ENCODE measurements at regions not wholly inside any gene's neighbourhood (a gene's known extent, or its start where the extent isn't known, plus 50 kb on each side); places are given as distances from the start of the nearest gene placed in this dataset.
"Not testable (repeated sequence)": the region's sequence is repeated elsewhere in the genome, so short reads cannot be mapped to it uniquely, and the experiment has no call there.

DNA sequence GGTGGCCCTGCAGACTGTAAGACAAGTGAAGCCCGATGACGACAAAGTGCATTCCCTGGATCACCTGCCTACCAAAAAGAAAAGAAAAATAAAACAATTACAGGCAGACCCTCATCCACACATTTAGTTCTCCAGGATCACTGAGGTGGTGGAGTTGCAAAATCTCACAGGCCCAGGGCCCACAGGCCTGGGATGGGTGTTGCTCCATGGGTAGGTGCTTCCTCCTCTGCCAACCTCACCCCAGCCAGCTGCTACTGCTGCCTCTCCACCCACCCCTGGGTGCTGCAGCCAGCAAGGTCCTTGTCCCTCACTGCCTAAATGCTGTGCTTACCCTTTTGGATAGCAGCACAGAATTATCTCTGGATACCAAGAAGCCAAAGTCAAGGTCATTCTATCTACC is 146.4 kb upstream of the GALNT2 start:
- no peaks in the 10 kb centered on the region for H3K36me3 ChIP-seq (ENCODE audit: insufficient read depth in 1 of 2, low read depth in 1 of 2)
- TF ChIP-seq, protein P1, sequence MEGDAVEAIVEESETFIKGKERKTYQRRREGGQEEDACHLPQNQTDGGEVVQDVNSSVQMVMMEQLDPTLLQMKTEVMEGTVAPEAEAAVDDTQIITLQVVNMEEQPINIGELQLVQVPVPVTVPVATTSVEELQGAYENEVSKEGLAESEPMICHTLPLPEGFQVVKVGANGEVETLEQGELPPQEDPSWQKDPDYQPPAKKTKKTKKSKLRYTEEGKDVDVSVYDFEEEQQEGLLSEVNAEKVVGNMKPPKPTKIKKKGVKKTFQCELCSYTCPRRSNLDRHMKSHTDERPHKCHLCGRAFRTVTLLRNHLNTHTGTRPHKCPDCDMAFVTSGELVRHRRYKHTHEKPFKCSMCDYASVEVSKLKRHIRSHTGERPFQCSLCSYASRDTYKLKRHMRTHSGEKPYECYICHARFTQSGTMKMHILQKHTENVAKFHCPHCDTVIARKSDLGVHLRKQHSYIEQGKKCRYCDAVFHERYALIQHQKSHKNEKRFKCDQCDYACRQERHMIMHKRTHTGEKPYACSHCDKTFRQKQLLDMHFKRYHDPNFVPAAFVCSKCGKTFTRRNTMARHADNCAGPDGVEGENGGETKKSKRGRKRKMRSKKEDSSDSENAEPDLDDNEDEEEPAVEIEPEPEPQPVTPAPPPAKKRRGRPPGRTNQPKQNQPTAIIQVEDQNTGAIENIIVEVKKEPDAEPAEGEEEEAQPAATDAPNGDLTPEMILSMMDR (IDR thresholded peaks at IDR 0.05) = no peak
- no peak overlapping the region for H3K27ac ChIP-seq
- no peaks in the 10 kb centered on the region for H3K4me1 ChIP-seq
- no peaks in the 10 kb centered on the region for H3K9me3 ChIP-seq
- intact Hi-C loops (cut with DNase I) = no loop called here
- ATAC-seq (no peak), DNase-seq (no peak)
- 92 to 100% (median 93%) methylated on average over 2 of the region's 2 CpGs for WGBS, 3 donors
- no peaks in the 10 kb centered on the region for H3K27me3 ChIP-seq (ENCODE audit: insufficient read depth in 3 of 3, low read length in 2 of 3)
- H3K4me3 ChIP-seq = no peak overlapping the region

DNA sequence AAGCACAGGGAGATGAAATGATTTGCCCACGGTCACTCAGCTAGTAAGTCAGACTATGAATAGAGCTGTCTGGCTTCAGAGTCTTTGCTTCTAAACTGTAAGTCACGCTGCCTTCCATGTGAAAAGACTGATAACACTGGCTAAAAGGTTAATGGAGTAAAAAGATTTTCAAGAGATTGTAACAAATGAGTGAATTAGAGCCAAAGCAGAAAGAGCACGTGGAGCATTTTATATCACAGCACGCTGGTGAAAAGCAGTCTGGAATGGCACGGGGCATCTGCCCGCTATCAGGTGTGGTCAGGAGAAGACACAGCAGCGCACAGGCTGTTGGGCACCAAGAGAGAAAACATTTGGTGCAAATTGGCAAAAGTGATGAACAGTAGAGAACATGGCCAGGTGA is 144.8 kb upstream of the GALNT2 start:
- no peaks in the 10 kb centered on the region for H3K36me3 ChIP-seq (ENCODE audit: insufficient read depth in 1 of 2, low read depth in 1 of 2)
- 86 to 94% (median 92%) methylated on average over 7 of the region's 7 CpGs for whole genome bisulfite sequencing, 3 donors
- intact Hi-C loops (cut with DNase I) = no loop called here
- no peak overlapping the region for H3K4me3 ChIP-seq
- no peaks in the 10 kb centered on the region for H3K9me3 ChIP-seq
- DNase-seq (no peak), ATAC-seq (no peak)
- TF ChIP-seq, protein P1 (IDR thresholded peaks at IDR 0.05) = no peak
- no peaks in the 10 kb centered on the region for H3K27me3 ChIP-seq (ENCODE audit: insufficient read depth in 3 of 3, low read length in 2 of 3)
- H3K4me1 ChIP-seq = no peaks in the 10 kb centered on the region
- no peak overlapping the region for H3K27ac ChIP-seq

DNA sequence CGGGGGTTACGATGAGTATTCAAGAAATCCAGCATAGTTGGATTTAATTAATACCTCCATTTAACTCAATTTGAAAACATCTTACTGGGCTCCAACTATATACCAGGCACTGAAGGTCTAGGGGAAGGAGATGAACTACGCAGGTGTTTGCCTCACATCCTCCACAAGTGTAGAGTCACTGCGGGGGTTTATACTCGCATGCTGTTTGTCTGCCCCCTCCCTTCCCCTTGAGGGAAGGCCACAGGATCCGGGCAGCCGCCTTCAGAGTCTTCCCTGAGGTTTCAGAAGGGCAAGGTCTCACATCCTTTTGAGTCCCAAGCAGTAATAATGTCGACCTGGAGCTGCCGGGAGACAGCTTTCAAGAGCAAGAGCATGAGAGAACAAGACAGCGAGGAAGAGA is 142.4 kb upstream of the GALNT2 start:
- intact Hi-C loops (cut with DNase I) = no loop called here
- Histone ChIP-seq H3K36me3 (ENCODE audit: insufficient read depth in 1 of 2, low read depth in 1 of 2) (no peaks in the 10 kb centered on the region), H3K4me1 (no peaks in the 10 kb centered on the region), H3K4me3 (no peak overlapping the region), H3K27ac (no peak overlapping the region), H3K9me3 (no peaks in the 10 kb centered on the region), H3K27me3 (ENCODE audit: insufficient read depth in 3 of 3, low read length in 2 of 3) (no peaks in the 10 kb centered on the region)
- TF ChIP-seq, protein P1 (IDR thresholded peaks at IDR 0.05) = no peak
- 75% methylated on average over 10 of the region's 10 CpGs for WGBS, 3 donors
- ATAC-seq (no peak), DNase-seq (no peak)

DNA sequence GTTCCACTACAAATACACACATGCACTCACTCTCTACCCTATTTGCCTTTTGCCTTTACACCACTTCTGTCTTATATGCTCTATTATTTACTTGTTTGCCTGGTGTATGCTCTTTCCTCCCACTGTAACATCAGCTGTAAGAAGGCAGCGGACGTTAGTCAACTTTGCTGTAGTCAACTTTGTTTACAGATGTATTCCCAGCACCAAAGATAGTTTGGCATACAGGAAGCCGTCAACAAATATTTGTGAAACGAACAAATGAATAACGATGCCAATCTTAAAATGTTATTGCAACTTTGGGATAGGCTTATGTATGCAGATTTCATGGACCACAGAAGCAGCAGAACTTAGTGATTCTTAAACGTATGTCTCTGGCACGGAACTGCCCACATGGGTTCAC is 138.3 kb upstream of the GALNT2 start:
- no peaks in the 10 kb centered on the region for H3K36me3 ChIP-seq (ENCODE audit: insufficient read depth in 1 of 2, low read depth in 1 of 2)
- no peak overlapping the region for H3K27ac ChIP-seq
- no peak for DNase-seq
- no peak overlapping the region for H3K4me3 ChIP-seq
- intact Hi-C loops (cut with DNase I) = no loop called here
- WGBS, 3 donors = 86 to 93% (median 90%) methylated on average over 7 of the region's 7 CpGs
- H3K4me1 ChIP-seq = no peaks in the 10 kb centered on the region
- TF ChIP-seq, protein P1 (IDR thresholded peaks at IDR 0.05) = no peak
- ATAC-seq = no peak
- H3K27me3 ChIP-seq (ENCODE audit: insufficient read depth in 3 of 3, low read length in 2 of 3) = no peaks in the 10 kb centered on the region
- H3K9me3 ChIP-seq = no peaks in the 10 kb centered on the region

DNA sequence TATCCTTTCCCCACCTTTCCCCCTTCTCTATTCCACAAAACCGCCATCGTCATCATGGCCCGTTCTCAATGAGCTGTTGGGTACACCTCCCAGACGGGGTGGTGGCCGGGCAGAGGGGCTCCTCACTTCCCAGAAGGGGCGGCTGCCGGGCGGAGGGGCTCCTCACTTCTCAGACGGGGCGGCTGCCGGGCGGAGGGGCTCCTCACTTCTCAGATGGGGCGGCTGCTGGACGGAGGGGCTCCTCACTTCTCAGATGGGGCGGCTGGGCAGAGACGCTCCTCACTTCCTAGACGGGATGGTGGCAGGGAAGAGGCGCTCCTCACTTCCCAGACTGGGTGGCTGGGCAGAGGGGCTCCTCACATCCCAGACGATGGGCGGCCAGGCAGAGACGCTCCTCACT is 135.3 kb upstream of the GALNT2 start:
- H3K27ac ChIP-seq; H3K4me1 ChIP-seq; H3K27me3 ChIP-seq (ENCODE audit: insufficient read depth in 3 of 3, low read length in 2 of 3); H3K36me3 ChIP-seq (ENCODE audit: insufficient read depth in 1 of 2, low read depth in 1 of 2); H3K9me3 ChIP-seq; ATAC-seq; H3K4me3 ChIP-seq; DNase-seq; intact Hi-C loops (cut with DNase I): not testable (repeated sequence)
- 96 to 100% (median 98%) methylated on average over 18 to 21 of the region's 21 CpGs for WGBS, 3 donors

DNA sequence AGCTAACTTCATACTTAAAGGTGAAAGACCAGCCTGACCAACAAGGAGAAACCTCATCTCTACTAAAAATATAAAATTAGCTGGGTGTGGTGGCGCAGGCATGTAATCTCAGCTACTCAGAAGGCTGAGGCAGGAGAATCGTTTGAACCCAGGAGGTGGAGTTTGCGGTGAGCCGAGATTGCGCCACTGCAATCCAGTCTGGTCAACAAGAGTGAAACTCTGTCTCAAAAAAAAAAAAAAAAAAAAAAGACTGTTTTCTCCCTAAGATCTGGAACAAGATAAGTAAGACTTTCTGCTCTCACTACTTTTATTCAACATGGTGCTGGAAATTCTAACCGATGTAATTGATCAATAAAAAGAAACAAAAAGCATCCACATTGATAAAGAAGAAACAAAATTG is 131.9 kb upstream of the GALNT2 start:
- H3K4me3 ChIP-seq; intact Hi-C loops (cut with DNase I); H3K36me3 ChIP-seq (ENCODE audit: insufficient read depth in 1 of 2, low read depth in 1 of 2); ATAC-seq; H3K9me3 ChIP-seq; DNase-seq; H3K27ac ChIP-seq; H3K4me1 ChIP-seq; H3K27me3 ChIP-seq (ENCODE audit: insufficient read depth in 3 of 3, low read length in 2 of 3): not testable (repeated sequence)
- 84 to 88% (median 87%) methylated on average over 6 of the region's 6 CpGs for WGBS, 3 donors
